H1 (cell line): ENCODE measurements at regions not wholly inside any gene's neighbourhood (a gene's known extent, or its start where the extent isn't known, plus 50 kb on each side); places are given as distances from the start of the nearest gene placed in this dataset.

ENCODE experiments used
- E2F6 ChIP-seq: IDR thresholded peaks from 2 replicates; pipeline ENCODE4 v1.6.1; 2012; ENCODE audit warnings: inconsistent platforms
- HDAC2 ChIP-seq, 2 experiments: fragments of 300-600 bp in 1 of 2; sonication (generic) in 1 of 2; IDR thresholded peaks; 2 replicates each; pipeline ENCODE4 v1.6.1; 2011 to 2012; ENCODE audit warnings: low read depth in 2 of 2, low read length in 2 of 2, mild to moderate bottlenecking in 2 of 2, moderate library complexity in 2 of 2, borderline replicate concordance in 1 of 2, inconsistent platforms in 1 of 2
- JUN ChIP-seq: IDR thresholded peaks from 2 replicates; pipeline ENCODE4 v1.6.1; 2011; ENCODE audit warnings: low read depth, mild to moderate bottlenecking, improper control_type of control experiment, low read length
- JUND ChIP-seq: IDR thresholded peaks from 2 replicates; pipeline ENCODE4 v1.6.1; 2011; ENCODE audit warnings: mild to moderate bottlenecking, improper control_type of control experiment, low read length
- POLR2A ChIP-seq, 2 experiments: IDR thresholded peaks; 1 replicate in 1 of 2; 2 replicates in 1 of 2; pipeline ENCODE4 v1.6.1; 2011; ENCODE audit warnings: low read depth in 2 of 2, low read length in 2 of 2, mild to moderate bottlenecking in 2 of 2; ENCODE audit errors: control extremely low read depth in 1 of 2
- SIN3A ChIP-seq, 2 experiments: IDR thresholded peaks in 1 of 2; conservative IDR thresholded peaks in 1 of 2; 2 replicates each; pipeline ENCODE4 v1.6.1; 2011 to 2012; ENCODE audit warnings: low read length in 2 of 2, improper control_type of control experiment in 1 of 2, low read depth in 1 of 2, mild to moderate bottlenecking in 1 of 2
- SRF ChIP-seq: IDR thresholded peaks from 2 replicates; pipeline ENCODE4 v1.6.1; 2011; ENCODE audit warnings: mild to moderate bottlenecking, low read depth, low read length, moderate library complexity
- SUZ12 ChIP-seq: fragments of 200-600 bp; sonication (generic); IDR thresholded peaks from 2 replicates; pipeline ENCODE4 v1.6.1; 2012; ENCODE audit warnings: mild to moderate bottlenecking, inconsistent platforms, low read length, moderate library complexity, mixed read lengths
- TF ChIP-seq, protein P1 (sequence below), 3 experiments: IDR thresholded peaks; 1 replicate in 2 of 3; 2 replicates in 1 of 3; pipeline versions ENCODE4 v1.5.1 to v1.6.1; 2011; ENCODE audit warnings: low read length in 3 of 3, mild to moderate bottlenecking in 3 of 3, inconsistent platforms in 2 of 3, low read depth in 1 of 3, moderate library complexity in 1 of 3; ENCODE audit not compliant: insufficient read depth in 1 of 3; ENCODE audit errors: control extremely low read depth in 1 of 3

DNA sequence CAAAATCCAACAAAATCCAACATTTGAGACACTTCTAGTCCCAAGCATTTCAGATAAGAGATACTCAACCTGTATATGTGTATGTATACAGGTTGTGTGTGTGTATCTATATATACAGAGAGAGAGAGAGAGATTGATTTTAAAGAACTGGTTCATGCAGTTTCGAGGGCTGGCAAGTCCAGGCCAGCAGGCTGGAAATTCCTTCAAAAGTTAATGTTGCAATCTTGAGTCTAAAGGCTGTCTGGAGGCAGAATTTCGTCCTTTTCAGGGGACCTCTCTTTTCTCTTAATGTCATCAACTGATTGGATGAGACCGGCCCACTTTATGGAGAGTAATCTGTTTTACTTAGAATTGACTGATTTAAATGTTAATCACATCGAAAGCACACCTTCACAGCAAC lies 199.6 kb upstream of the IL12A start:
- TF ChIP-seq JUND (no peak), SUZ12 (no peak), HDAC2 (IDR thresholded peaks at IDR 0.05; ENCODE audit: borderline replicate concordance in 1 of 2, low read depth in 2 of 2, low read length in 2 of 2) (no peak), SRF (no peak), SIN3A (conservative IDR thresholded peaks at IDR 0.05 in 1 of 2, IDR thresholded peaks at IDR 0.05 in 1 of 2; ENCODE audit: low read depth in 1 of 2, low read length in 2 of 2) (no peak), POLR2A (IDR thresholded peaks at IDR 0.05; ENCODE audit: control extremely low read depth in 1 of 2, low read depth in 2 of 2, low read length in 2 of 2) (no peak), E2F6 (no peak), JUN (no peak)
- TF ChIP-seq, protein P1, sequence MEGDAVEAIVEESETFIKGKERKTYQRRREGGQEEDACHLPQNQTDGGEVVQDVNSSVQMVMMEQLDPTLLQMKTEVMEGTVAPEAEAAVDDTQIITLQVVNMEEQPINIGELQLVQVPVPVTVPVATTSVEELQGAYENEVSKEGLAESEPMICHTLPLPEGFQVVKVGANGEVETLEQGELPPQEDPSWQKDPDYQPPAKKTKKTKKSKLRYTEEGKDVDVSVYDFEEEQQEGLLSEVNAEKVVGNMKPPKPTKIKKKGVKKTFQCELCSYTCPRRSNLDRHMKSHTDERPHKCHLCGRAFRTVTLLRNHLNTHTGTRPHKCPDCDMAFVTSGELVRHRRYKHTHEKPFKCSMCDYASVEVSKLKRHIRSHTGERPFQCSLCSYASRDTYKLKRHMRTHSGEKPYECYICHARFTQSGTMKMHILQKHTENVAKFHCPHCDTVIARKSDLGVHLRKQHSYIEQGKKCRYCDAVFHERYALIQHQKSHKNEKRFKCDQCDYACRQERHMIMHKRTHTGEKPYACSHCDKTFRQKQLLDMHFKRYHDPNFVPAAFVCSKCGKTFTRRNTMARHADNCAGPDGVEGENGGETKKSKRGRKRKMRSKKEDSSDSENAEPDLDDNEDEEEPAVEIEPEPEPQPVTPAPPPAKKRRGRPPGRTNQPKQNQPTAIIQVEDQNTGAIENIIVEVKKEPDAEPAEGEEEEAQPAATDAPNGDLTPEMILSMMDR (IDR thresholded peaks at IDR 0.05; ENCODE audit: control extremely low read depth in 1 of 3, insufficient read depth in 1 of 3, low read depth in 1 of 3, low read length in 3 of 3) = no peak
